Sigmoid colon (tissue), 3 donors: ENCODE measurements at regions not wholly inside any gene's neighbourhood (a gene's known extent, or its start where the extent isn't known, plus 50 kb on each side); places are given as distances from the start of the nearest gene placed in this dataset.

Experiments used
- CTCF ChIP-seq, 4 experiments: fragments of 450-650 bp in 3 of 4; fragments of 200-600 bp in 1 of 4; IDR thresholded peaks; one replicate each; pipeline ENCODE4 v1.5.1; 2016 to 2019; ENCODE audit warnings: antibody characterized with exemption in 4 of 4, mild to moderate bottlenecking in 3 of 4, moderate library complexity in 2 of 4
- POLR2A ChIP-seq, 2 donors: fragments of 450-650 bp; IDR thresholded peaks; one replicate each; pipeline ENCODE4 v1.6.1; 2016; ENCODE audit warnings: antibody characterized with exemption in 2 of 2, mild to moderate bottlenecking in 2 of 2, moderate library complexity in 2 of 2

DNA sequence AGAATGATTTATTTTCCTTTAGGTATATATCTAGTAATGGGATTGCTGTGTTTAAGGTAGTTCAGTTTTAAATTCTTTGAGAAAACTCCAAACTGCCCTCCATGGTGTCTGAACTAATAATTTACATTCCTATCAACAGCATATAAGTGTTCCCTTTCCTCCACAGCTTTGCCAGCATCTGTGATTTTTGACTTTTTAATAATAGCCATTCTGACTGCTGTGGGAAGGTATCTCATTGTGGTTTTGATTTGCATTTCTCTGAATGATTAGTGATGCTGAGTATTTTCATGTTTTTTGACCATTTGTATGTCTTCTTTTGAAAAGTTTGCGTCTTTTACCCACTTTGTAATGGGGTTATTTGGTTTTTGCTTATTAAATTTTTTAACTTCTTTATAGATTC, 571.6 kb upstream of the CCDC54 start:
- TF ChIP-seq CTCF (IDR thresholded peaks at IDR 0.05) (no peak), POLR2A (IDR thresholded peaks at IDR 0.05) (no peak)
